GM19043 (cell line): ENCODE measurements at regions not wholly inside any gene's neighbourhood (a gene's known extent, or its start where the extent isn't known, plus 50 kb on each side); places are given as distances from the start of the nearest gene placed in this dataset.
A peak's percentile ranks its signal among the peaks of the same experiment; 100 is the strongest.
"Not testable (repeated sequence)": the region's sequence is repeated elsewhere in the genome, so short reads cannot be mapped to it uniquely, and the experiment has no call there.

ENCODE experiments used
- ATAC-seq: cut with Tn5 transposase; IDR thresholded peaks from one replicate; pipeline ENCODE4 v1.9.1; 2021; ENCODE audit warnings: low read depth; ENCODE audit not compliant: unreplicated experiment

DNA sequence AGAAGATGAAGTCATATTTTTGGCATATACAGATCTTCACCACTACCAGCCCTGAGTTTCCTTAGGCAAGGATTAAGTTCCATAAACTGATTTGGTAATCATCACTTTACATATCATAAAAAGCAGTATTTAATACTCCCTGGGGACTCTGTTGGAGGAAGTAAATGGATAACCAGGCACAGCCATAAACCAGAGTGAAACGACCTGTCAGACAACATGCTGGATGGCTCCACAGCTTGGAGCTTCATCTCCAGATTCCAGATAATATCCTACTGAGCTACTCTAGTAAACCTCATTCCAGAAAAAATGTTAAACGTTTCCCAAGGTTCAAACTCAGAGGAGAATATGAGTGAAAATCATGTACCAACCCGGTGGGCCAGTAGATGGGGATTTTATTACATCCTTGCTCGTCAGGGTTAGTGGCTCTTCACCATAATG is 109.2 kb downstream of the BASP1 start:
- ATAC-seq: no peak

DNA sequence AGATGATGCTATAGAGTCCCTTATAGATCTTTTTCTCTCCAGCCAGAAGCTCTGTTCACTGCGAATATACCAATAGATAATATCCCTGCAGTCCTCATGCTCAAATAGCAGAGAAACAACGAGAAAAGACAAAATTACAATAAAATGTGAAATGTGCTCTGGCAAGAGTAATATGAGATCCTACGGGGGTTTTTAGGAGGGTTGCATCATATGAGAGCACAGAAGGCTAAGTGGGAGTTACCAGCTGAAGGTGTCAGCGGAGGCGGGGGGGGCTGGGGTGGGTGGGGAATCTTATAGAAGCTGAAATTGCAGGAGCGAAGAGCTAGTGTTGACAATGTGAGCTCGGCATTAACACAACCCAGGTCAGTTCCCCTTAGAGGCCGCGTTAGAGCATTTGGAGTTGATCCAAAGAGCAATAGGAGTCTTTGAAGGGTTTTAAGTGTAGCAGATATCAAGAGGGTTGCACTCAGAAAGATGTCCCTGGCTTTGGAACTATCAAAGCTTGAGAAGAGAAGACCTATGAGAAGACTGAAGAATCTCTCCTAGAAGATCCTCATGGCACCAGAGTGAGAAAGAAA is 109.7 kb downstream of the BASP1 start:
- no peak for ATAC-seq

DNA sequence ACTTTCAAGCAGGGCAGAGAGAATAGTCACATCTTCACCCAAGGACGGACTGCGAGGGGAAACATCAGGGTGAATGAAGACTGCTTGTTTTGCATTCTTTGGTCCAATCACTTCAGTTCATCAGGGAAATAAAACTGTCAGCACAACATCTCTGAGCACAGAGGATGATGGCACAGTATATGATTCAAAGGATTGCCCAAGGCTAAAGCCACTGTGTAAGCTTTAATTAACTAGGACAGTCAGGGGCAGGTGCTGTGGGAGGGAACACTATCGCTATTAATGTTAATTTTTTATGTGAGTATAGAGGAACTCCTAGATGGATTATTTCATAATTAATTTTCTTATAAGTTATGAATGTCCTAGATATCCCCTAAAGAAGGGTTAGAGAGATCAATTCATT is 112.1 kb downstream of the BASP1 start:
- no peak for ATAC-seq

DNA sequence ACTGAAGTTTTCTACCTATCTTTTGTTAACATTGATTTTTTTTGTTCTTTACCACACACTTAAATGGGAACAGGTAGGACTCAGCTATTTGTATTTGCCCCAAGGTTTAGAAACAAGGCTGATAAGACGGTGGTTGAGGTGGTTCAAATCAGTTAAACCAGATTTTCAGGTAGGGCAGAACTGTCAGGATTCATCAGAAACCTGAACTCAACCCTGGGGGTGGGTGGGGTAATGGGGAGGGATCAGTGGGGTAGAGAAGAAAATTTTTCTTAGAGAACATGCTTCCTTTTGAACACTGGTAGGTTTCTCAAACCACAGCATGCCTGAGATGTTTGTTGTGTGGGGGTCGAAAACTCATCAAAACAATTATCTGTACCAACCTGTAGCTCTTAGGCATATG is 113.0 kb downstream of the BASP1 start:
- ATAC-seq: no peak

DNA sequence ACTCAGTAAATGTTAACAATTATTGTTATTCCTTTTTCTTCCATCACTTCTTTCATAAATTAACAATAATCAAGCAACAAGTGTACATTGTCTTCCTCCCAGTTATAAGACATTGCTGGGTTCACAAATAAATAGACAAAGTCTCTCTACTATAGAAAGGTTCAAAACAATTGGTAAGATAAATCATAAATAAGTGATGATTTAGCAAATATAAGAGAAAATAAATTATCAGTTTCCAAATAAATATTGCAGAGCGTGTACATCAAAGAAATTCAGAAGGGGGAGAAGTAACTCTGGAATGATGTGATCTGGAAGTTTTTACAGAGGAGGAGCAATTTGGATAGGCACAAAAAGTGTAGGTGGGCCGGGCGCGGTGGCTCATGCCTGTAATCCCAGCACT is 114.2 kb downstream of the BASP1 start:
- ATAC-seq: no peak

DNA sequence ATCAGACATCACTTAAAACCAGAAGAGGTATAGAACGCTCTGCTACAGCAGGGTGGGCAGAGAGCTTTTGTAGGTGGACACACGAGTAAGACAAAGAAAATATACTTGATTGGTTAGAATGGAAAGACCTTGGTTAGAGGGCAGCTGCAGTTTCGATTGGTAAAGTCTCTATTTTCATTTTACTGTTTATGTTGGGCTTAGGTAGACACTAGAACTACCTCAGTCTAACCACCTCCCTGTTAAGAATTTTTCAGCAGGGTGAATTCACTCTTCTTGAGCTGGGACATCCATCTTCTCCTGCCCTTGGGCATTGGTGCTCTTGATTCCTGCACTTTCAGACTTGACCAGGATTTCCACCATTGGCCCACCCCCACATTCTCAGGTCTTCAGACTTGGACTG is 116.3 kb downstream of the BASP1 start:
- ATAC-seq: no peak

DNA sequence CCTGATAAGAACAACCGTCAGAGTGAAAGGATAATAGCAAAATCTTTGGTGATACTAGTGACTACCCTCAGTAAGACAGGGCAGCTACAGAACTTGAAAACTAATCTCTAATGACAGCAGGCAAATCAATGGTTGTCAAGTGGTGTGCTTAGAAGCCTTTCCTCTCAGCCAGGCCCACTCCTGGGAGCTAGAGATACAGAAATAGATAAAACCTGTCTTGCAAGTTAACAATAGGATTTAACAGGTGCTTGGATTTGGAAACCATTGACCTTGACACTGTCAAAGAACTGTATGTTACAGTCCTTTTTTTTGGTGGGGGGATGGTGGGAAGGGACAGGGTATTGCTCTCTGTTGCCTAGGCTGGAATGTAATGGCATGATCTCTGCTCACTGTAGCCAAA is 118.6 kb downstream of the BASP1 start:
- no peak for ATAC-seq

DNA sequence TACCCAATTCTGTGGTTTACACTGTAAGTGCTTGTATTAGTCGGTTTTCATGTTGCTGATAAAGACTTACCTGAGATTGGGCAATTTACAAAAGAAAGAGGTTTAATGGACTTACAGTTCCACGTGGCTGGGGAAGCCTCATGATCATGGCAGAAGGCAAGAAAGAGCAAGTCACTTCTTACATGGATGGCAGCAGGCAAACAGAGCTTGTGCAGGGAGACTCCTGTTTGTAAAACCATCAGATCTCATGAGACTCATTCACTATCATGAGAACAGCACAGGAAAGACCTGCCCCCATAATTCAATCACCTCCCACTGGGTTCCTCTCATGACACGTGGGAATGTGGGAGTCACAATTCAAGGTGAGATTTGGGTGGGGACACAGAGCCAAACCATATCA is 119.3 kb downstream of the BASP1 start:
- ATAC-seq: not testable (repeated sequence)

DNA sequence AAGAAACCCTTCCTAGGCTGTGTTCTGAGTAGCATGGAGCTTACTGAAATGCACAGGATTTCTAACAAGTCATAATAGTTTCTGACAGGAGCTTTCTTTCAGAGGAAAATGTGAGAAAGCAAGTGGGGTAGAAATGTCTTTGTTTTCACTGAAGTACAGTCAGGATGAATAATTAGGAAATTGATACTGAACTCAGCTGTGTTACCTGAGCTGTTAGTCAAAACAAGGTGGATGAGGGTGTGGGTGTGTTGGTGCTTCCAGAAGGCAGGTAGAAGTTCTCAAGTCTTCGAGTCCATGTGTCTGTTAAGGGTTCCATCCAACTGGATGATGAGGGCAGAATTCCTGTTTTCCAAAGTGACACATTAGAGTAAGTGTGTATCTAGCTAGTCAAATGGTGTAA is 122.4 kb downstream of the BASP1 start:
- ATAC-seq: no peak

DNA sequence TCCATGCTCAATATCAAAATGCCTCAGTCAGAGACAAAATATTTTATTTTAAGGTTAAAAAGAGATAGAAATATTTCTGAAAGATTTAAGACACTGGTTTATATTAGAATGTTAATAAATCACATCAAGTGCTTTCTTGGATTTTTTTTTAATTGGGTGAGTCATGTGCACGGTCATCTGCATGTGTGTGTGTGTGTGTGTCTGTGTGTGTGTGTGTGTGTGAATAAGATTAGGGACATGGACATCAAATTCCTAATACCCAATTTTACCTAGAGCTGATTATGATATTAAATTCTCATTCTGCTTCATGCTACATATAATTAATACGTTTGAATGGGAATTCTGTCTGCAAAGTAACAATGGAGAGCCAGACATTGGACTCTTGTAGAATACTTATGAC is 122.9 kb downstream of the BASP1 start:
- ATAC-seq: no peak

DNA sequence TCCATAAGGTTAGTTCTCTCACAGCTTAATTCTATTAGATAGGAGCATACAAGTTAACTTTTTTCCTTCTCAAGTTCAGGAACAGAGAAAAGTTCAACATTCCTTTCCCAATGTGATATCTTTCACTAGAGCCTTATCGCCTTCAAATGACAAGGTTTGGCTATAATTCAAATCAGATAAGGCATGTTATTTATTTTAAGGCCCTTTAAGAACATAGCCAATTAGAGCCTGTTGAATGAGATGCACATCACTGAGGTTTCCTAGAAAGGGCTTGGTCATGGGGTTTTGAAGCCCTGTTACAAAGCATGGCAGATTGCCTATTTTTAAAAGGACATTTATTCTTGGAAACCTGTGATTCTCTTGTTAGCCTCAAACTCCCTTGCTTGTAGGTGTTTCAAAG is 123.4 kb downstream of the BASP1 start:
- no peak for ATAC-seq

DNA sequence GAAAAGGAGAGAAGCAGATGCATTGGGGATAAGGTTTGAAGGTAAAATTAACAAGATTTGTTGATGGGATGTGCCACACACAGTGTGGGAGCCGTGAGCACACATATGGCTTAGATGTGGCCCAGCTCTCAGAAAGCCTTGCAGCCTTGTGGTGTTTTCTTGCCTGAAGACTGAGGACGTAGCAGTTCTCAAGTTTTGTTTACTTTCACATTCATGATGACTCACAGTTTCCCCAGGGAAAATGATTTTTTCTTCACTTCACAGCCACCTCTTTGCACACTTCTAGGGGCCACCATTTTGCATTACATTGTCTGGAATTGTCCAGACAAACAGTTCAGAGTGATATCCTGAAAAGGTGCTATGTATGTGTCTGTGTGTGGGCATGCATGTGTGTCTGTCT is 126.2 kb downstream of the BASP1 start:
- peak; percentile 97 for ATAC-seq

DNA sequence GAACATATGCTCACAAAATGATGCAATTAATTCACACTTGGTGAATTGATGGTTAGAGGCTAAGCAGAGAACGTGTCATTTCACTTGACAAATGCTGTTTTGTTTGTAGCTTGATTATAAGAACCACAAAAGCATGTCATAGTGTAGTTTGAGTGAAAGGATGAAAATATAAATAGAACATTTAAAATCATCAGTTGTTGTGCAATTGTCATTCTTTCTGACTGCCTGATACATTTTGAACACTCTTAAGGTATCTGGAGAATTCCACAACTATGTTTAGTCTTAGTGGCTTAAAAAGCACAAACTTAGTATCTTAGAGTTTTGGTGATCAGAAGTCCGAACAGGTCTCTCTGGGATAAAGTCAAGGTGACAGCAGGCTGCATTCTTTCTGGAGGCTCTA is 129.4 kb downstream of the BASP1 start:
- no peak for ATAC-seq

DNA sequence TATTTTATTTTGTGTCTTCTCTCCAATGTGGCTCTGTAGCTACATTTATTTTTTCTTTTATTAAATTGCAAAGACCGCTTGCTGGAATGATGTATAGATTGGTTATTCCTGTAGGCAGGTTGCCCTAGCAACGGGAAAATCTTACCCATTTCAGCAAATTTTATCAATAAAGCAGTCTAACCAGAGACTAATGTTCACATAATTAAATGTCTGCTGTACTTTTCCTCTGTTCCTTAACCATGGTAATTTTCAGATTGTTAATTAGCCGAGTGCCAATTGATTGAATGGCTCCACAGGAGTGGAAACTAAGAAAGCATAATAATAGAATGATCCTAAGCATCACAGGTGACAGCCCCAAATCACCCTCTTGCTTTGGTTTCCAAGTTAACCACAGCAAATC is 134.8 kb downstream of the BASP1 start:
- ATAC-seq: no peak

DNA sequence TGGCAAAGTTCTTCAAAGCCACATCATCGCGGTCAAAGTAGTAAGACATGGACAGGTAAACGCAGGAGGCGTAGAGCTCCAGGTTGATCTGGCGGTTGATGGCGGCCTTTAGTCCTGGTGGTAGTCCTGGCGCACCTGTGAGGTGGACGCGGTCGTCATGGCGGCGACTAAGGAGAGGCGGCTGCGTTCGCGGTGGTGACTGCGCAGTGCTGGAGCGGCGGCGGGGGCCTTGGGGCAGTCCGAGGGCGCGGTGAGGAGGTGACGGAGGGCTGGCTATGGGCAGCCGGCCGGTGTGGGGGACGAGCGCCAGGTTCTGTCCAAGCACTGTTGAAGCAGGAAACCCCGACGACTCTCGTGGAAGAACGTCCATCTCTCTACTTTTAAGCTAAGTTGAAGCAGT is 136.8 kb downstream of the BASP1 start:
- ATAC-seq: no peak

DNA sequence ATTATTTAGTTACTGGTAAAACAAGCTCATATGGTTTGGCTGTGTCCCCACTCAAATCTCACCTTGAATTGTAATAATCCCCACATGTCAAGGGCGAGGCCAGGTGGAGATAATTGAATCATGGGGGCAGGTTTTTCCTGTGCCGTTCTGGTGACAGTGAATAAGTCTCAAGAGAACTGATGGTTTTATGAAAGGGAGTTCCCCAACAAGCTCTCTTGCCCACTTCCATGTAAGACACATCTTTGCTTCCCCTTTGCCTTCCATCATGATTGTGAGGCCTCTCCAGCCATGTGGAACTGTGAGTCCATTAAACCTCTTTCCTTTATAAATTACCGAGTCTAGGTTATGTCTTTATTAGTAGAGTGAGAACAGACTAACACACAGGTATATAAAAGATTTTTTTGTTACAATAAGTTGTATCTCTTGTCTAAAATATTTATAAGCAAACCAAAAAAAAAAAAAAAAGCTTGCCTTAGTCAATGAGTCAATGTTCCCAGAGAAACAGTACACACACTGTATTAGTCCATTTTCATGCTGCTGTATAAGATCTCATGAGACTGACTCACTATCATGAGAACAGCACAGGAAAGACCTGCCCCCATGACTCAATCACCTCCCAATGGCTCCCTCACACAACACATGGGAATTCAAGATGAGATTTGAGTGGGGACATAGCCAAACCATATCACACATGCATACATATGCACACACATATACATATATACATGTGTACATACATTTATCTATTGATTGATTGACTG is 138.3 kb downstream of the BASP1 start:
- ATAC-seq: no peak

DNA sequence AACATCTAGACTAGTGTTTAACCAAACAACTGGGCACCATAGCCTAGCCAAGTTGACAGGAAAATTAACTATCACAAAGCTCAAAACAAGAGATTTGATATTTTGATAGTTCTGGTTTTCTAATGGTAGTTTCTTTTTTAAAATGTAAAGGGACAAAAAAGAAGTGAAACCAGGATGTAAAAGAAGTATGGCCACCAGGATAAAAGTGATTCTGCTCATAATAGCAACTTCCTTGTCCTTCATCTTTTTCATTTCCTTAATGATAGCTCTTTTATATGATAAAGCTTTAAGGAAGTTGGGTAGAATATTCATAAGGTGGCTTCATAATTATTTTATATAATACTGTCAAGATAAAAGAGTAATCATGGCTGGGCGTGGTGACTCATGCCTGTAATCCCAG is 139.1 kb downstream of the BASP1 start:
- ATAC-seq: no peak

DNA sequence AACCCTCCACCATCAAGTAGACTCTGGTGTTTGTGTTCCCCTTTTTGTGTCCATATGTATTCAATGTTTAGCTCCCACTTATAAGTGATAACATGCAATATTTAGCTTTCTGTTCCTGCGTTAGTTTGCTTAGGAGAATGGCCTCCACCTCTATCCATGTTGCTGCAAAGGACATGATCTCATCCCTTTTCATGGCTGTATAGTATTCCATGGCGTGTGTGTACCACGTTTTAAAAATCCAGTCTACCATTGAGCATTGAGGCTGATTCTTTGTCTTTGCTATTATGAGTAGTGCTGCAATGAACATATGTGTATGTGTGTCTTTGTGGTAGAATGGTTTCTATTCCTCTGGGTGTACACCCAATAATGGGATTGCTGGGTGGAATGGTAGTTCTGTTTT is 140.1 kb downstream of the BASP1 start:
- no peak for ATAC-seq

DNA sequence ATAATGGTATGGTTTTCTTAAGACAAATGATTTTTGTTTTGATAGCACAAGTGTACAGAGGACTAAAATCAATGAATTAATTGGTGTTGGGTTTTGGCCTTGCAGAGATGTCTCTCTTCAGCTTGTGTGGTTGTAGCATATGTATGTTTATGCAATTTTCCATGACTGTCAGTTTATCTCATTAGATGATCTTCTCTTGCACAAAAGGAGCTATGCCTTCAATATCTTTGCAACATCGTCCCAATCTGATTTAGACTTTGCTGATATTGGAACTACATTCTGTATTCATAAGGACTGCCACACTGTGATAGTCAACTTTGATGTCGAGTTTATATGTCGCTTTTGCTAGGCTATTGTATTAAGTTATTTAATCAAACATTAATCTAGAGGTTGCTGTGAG is 140.0 kb upstream of the TAF11L2 start:
- ATAC-seq: no peak

DNA sequence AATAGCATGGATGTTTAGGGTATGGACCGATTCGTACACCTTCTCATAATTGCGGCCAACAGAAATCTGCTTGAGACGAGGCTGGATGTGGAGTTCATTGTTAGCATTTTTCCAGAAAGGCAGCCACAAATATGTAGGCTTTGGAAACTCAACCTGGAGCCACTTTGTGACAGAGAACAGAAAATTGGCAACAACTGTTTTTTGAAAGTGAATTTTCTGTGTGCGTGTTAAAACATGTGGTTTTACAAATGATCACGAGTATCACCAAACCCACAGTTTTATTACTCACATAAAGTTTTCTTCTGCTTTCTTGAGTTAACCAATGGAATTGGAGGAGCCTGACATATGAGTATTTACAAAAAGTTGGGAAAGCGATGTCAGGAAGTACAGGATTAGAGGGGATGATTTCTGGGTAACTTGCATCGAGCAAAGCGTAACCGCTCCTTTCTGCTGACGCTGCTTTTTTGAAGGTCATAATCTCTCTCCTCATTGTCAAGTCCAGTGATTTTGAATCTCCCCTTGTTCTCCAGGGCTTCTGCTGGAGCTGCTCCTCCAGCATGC is 138.5 kb upstream of the TAF11L2 start:
- no peak for ATAC-seq

DNA sequence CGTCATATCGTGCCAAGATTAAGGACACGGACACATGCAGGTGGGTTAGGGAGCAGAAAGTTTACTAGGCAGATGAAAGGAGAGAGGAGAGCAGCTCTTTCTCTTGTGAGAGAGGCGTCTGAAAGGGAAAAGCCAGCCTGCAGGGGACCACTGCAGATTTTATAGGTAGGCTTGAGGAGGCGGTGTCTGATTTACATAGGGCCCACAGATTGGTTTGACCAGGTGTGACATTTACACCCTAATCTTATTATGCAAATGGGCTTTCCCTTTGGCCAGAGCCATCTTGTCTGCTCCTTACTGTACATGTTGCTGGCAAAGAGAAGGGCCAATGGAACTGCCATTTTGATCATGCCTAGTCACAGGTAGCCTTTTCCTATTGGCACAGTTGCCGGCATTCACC is 137.2 kb upstream of the TAF11L2 start:
- ATAC-seq: no peak

DNA sequence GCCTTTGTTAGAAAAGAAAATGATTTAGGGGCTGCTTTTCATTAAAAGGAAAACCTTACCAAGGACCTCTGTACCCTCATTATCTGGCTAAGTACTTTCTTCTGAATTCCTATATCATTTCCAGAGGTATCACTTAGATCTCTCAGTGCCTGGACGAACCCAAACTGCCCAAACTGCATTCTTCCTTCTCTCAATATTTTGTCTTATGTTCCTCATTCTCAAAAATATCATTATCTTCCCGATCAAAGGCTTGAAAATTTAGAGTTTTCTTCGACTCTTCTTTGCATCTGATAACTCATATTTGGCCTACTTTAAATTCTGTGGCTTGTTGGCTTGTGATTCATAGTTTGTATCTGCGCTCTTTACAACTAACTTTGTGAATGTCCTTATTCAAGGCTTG is 136.7 kb upstream of the TAF11L2 start:
- ATAC-seq: no peak
